BLaER1 treated with 17β-estradiol and CSF1 and Interleukin-3, amounts not matched to agents 10 nM and 100 nM (cell line): ENCODE measurements at regions not wholly inside any gene's neighbourhood (a gene's known extent, or its start where the extent isn't known, plus 50 kb on each side); places are given as distances from the start of the nearest gene placed in this dataset.
A peak's percentile ranks its signal among the peaks of the same experiment; 100 is the strongest.

ENCODE experiments used
- H3K27ac ChIP-seq, 11 experiments: shearing (Covaris generic); formaldehyde crosslinking; 2 replicates each; pipeline ENCODE4 v1.8.1; 2022
- H3K27me3 ChIP-seq, 11 experiments: shearing (Covaris generic); formaldehyde crosslinking; 2 replicates each; pipeline ENCODE4 v1.8.1; 2022
- H3K36me3 ChIP-seq, 11 experiments: shearing (Covaris generic); formaldehyde crosslinking; 2 replicates each; pipeline ENCODE4 v1.8.1; 2022
- H3K4me1 ChIP-seq, 10 experiments: shearing (Covaris generic); formaldehyde crosslinking; 2 replicates each; pipeline ENCODE4 v1.8.1; 2022
- H3K4me2 ChIP-seq, 11 experiments: shearing (Covaris generic); formaldehyde crosslinking; 2 replicates each; pipeline ENCODE4 v1.8.1; 2022
- H3K4me3 ChIP-seq, 10 experiments: shearing (Covaris generic); formaldehyde crosslinking; 2 replicates each; pipeline ENCODE4 v1.8.1; 2022
- H3K9ac ChIP-seq, 11 experiments: shearing (Covaris generic); formaldehyde crosslinking; 2 replicates each; pipeline ENCODE4 v1.8.1; 2022
- H3K9me3 ChIP-seq, 11 experiments: shearing (Covaris generic); formaldehyde crosslinking; replicated peaks in 1 of 11; 2 replicates each; pipeline ENCODE4 v1.8.1; 2022
- H4K20me1 ChIP-seq, 11 experiments: shearing (Covaris generic); formaldehyde crosslinking; 2 replicates each; pipeline ENCODE4 v1.8.1; 2022
- Cebpa-rat ChIP-seq, 11 experiments: shearing (Covaris generic); IDR thresholded peaks; 2 replicates each; pipeline ENCODE4 v1.8.1; 2022

DNA sequence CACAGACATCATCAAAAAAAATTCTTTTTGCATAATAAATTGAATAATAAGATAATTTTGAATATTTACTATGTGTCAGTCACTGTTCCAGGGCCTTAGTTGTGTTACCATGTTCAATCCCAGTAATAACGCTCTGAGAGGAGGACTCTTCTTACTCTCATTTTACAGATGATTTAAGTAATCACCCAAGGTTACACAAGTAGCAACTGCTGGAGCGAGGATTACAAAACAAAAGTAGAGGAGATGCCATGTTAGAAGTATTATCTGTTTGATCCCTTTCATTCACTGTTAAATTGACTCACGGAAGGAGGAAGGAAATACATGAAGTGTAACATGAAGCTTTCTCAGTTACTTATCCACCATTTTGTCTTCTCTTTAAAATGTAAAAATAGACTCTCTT, 412.8 kb downstream of the NFIB start:
- H3K9me3 ChIP-seq = peaks cover 0 to 2% (median under 1%) of the 10 kb centered on the region in 11 experiments; a peak in 5 of 22 replicates
- no peaks in the 10 kb centered on the region for H3K36me3 ChIP-seq
- no peak overlapping the region for H3K27ac ChIP-seq
- H3K9ac ChIP-seq = no peak overlapping the region
- no peak overlapping the region for H3K4me3 ChIP-seq
- H4K20me1 ChIP-seq = no peaks in the 10 kb centered on the region
- no peaks in the 10 kb centered on the region for H3K27me3 ChIP-seq
- peak overlapping the region in 1 of 11 experiments; percentile 7; a peak in 1 of 22 replicates for H3K4me2 ChIP-seq
- TF ChIP-seq Cebpa-rat (IDR thresholded peaks at IDR 0.05) = no peak
- H3K4me1 ChIP-seq = 0 out of 20 replicates have a peak, but pooled peaks cover 0 to 8% (median 0%) of the 10 kb centered on the region in 10 experiments

DNA sequence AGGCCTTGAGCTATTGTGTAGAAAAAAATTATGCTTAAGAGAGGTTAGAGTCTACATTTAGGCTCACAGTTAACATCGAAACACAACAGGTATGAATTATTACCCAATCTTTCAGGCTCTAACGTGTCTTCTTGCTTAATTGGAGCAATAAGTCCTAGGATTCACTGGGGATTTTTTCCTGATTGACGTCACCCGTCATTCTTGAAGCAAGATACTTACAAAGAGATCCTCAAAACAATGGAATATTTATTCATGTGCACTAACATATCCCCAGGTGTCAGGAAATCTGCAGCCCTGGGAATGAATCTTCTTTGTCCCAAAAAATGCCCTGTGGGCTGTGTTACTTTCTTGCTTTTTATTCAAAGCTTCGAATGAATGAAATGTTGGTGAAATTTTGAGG, 413.5 kb downstream of the NFIB start:
- no peaks in the 10 kb centered on the region for H3K9me3 ChIP-seq
- H3K4me1 ChIP-seq = 0 out of 20 replicates have a peak, but pooled peaks cover 0 to 8% (median 0%) of the 10 kb centered on the region in 10 experiments
- no peak overlapping the region for H3K4me2 ChIP-seq
- H3K27me3 ChIP-seq = no peaks in the 10 kb centered on the region
- no peak overlapping the region for H3K27ac ChIP-seq
- H3K36me3 ChIP-seq = no peaks in the 10 kb centered on the region
- H4K20me1 ChIP-seq = no peaks in the 10 kb centered on the region
- TF ChIP-seq Cebpa-rat (IDR thresholded peaks at IDR 0.05) = no peak
- no peak overlapping the region for H3K4me3 ChIP-seq
- H3K9ac ChIP-seq = no peak overlapping the region

DNA sequence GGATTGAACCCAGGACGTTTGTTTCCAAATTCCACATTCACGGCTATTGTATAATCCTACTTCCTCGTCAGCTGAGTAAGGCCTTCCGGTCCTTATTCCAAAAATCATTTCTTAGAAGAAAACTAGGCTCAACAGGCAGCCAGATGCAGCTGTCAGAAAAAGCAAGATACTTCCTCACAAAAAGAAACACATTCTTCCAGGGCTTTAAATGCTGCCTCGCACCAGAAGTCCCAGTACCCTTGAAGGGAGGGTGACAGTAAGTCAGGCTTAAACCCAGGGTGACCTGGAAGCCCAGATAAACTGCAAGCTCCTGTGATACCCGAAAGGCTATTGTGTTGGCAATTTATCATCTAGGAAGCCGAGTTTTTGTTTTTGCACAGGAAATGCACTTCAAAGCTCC, 414.0 kb downstream of the NFIB start:
- H3K4me3 ChIP-seq = no peak overlapping the region
- no peaks in the 10 kb centered on the region for H4K20me1 ChIP-seq
- no peaks in the 10 kb centered on the region for H3K9me3 ChIP-seq
- H3K27me3 ChIP-seq = no peaks in the 10 kb centered on the region
- H3K36me3 ChIP-seq = no peaks in the 10 kb centered on the region
- no peak overlapping the region for H3K9ac ChIP-seq
- H3K27ac ChIP-seq = no peak overlapping the region
- 0 out of 20 replicates have a peak, but pooled peaks cover 0 to 8% (median 0%) of the 10 kb centered on the region in 10 experiments for H3K4me1 ChIP-seq
- no peak overlapping the region for H3K4me2 ChIP-seq
- no peak for TF ChIP-seq Cebpa-rat (IDR thresholded peaks at IDR 0.05)

DNA sequence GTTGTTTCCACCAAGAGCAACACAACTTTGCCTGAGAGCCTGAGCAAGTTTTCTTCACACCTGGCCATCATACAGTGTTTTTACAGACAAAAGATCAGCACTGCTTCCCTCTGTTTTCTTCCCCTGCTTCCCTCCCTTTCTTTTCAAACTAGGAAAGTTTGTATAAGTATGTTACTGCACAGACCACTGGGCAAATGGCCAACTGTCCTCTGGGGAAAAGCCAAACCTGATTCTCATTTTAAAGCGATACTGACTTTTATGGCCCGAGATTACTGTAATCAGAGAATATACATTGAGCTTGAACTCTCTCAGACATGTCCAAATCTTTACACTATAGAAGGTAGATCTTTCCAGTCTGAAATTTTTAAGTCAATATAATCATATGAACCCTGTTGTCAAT, 415.0 kb downstream of the NFIB start:
- no peaks in the 10 kb centered on the region for H4K20me1 ChIP-seq
- TF ChIP-seq Cebpa-rat (IDR thresholded peaks at IDR 0.05) = no peak
- no peaks in the 10 kb centered on the region for H3K36me3 ChIP-seq

DNA sequence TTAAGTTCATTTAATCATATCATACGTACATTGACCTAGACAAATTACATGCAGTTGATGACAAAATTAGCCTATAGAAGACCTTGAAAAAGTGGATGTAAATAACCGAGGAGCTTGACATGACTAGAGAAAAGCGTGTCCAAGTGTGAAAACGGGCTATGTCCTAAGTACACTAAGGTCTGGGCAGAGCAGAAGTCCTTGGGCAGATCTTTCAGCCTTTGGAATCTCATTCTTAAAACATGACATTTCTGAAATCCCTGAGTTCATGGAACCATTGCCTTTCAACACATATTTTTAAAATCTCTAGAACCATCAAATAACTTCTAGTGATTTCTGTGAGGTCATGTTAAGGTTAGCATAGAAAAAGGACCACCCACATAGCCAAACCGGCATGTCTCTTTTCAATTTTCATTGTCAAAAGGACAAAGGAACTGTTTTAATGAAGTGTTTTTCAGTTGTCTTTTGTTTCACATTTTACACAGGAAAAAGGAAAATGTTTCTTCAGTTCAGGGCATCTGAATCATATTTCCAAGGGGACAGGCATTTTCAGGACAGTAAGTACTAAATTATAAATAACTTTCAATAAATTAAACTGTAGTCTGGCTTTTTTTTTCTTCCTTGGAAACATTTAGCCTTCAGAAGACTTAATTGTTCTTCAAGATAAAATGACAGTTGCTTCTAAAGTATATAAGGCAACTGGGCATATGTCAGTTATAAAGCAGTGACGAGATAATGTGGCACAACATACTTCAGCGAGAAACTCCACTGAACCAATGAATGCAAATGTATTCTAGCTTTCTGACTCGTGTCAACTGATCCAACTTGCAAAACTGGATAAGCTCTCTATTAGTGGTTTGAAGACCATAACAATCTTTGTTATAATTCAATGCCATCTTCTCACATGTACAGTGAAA, 416.8 kb downstream of the NFIB start:
- no peaks in the 10 kb centered on the region for H3K27me3 ChIP-seq
- no peak overlapping the region for H3K27ac ChIP-seq
- no peak overlapping the region for H3K4me3 ChIP-seq
- peak overlapping the region in 1 of 11 experiments; percentile 14; a peak in 1 of 22 replicates for H3K4me2 ChIP-seq
- H3K9ac ChIP-seq = no peak overlapping the region
- no peaks in the 10 kb centered on the region for H3K36me3 ChIP-seq
- H4K20me1 ChIP-seq = no peaks in the 10 kb centered on the region
- H3K9me3 ChIP-seq = no peaks in the 10 kb centered on the region
- TF ChIP-seq Cebpa-rat (IDR thresholded peaks at IDR 0.05) = no peak
- 0 out of 20 replicates have a peak, but pooled peaks cover 0 to 8% (median 0%) of the 10 kb centered on the region in 10 experiments for H3K4me1 ChIP-seq

More for the DNA sequence above, 415.0 kb downstream of the NFIB start:
- Histone ChIP-seq H3K9ac (no peak overlapping the region), H3K9me3 (no peaks in the 10 kb centered on the region), H3K4me2 (no peak overlapping the region), H3K27ac (no peak overlapping the region), H3K4me1 (0 out of 20 replicates have a peak, but pooled peaks cover 0 to 8% (median 0%) of the 10 kb centered on the region in 10 experiments), H3K4me3 (no peak overlapping the region), H3K27me3 (no peaks in the 10 kb centered on the region)

DNA sequence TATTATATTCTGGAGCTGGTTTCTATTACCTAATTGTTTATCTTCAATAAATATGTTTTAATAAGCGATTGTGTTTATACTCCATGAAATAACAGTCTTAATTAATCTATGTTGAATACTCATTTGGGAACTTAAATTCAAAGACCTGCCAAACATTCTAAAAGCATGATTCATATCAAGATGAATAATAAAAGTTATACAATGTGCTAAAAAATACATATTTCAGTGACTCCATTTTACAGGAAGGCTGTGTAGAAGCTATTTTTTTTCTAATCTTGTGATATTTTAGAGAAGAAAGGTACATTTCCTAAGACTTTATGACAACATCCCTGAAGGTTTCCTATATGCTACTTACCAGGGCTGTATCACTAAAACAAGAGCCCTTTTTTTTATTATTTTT, 417.9 kb downstream of the NFIB start:
- H3K9me3 ChIP-seq = no peaks in the 10 kb centered on the region
- H3K4me1 ChIP-seq = 0 out of 20 replicates have a peak, but pooled peaks cover 0 to 8% (median 0%) of the 10 kb centered on the region in 10 experiments
- H3K36me3 ChIP-seq = no peaks in the 10 kb centered on the region
- no peak overlapping the region for H3K9ac ChIP-seq
- TF ChIP-seq Cebpa-rat (IDR thresholded peaks at IDR 0.05) = no peak
- H3K27ac ChIP-seq = no peak overlapping the region
- H3K27me3 ChIP-seq = no peaks in the 10 kb centered on the region
- no peak overlapping the region for H3K4me2 ChIP-seq
- H3K4me3 ChIP-seq = no peak overlapping the region
- no peaks in the 10 kb centered on the region for H4K20me1 ChIP-seq

DNA sequence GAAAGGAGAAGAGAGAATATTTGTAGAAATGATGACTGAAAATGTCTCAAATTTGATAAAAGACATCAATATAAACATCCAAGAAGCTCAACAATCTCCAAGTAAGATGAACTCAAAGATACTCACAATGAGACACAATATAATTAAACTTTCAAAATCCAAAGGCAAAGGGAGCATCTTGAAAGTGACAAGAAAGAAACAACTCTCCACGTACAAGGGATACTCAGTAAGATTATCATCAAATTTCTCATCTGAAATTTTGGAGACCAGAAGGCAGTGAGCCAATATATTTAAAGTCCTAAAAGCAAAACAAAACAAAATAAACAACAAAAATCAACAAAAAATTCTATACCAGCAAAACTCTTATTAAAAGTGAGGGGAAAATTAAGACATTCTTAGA, 428.7 kb downstream of the NFIB start:
- no peak for TF ChIP-seq Cebpa-rat (IDR thresholded peaks at IDR 0.05)

DNA sequence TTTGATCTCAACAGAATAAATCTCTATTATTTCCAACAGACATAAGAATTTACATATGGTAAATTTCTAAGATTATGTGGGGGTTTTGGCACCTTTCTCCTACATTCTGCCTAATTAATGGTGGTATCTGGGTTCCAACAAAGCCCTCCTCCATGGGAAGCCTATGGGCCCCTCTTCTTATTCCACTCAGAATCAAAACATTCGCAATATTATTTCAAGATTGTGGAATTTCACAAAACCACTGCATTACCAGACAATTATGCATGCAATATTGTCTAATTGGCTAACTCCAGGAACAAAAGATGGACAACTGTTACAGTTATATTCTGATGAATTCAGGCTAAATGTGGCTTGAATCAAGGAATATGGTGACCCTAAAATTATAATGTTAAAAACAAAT, 434.0 kb downstream of the NFIB start:
- Histone ChIP-seq H3K9ac (no peak overlapping the region), H3K27ac (no peak overlapping the region), H3K9me3 (peaks cover 0 to 17% (median 7%) of the 10 kb centered on the region in 11 experiments; a peak in 10 of 22 replicates), H3K27me3 (no peaks in the 10 kb centered on the region), H4K20me1 (no peaks in the 10 kb centered on the region), H3K36me3 (no peaks in the 10 kb centered on the region), H3K4me3 (no peak overlapping the region), H3K4me1 (no peaks in the 10 kb centered on the region), H3K4me2 (no peak overlapping the region)
- TF ChIP-seq Cebpa-rat (IDR thresholded peaks at IDR 0.05) = no peak

More for the DNA sequence above, 428.7 kb downstream of the NFIB start:
- H3K4me3 ChIP-seq = no peak overlapping the region
- no peak overlapping the region for H3K9ac ChIP-seq
- H3K9me3 ChIP-seq = peaks cover 0 to 27% (median 13%) of the 10 kb centered on the region in 11 experiments; a peak in 19 of 22 replicates
- no peaks in the 10 kb centered on the region for H3K4me1 ChIP-seq
- H3K27me3 ChIP-seq = no peaks in the 10 kb centered on the region
- no peaks in the 10 kb centered on the region for H3K36me3 ChIP-seq
- no peak overlapping the region for H3K4me2 ChIP-seq
- H4K20me1 ChIP-seq = no peaks in the 10 kb centered on the region
- no peak overlapping the region for H3K27ac ChIP-seq

DNA sequence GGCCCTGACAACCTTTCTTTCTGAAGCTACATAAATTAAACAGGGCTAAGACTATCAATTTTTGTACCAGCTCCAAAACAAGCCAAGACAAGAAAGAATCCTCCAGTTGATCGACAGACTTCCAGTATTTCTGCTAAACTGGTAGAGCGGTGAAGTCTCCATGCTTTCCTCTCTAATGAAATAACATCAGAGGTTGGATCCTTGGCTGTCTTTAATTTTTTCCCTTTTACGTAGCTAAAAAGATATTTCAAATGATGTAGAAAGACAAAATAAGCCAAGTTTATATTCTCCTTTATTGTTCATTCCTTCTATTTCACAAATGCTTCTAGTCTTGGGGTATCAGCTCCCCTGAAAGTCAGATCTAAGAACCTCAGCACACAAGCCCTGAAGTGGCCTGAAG, 434.9 kb downstream of the NFIB start:
- H3K9me3 ChIP-seq = peaks cover 5 to 17% (median 7%) of the 10 kb centered on the region in 11 experiments; a peak in 12 of 22 replicates
- H3K9ac ChIP-seq = no peak overlapping the region
- H3K27ac ChIP-seq = no peak overlapping the region
- no peak overlapping the region for H3K4me3 ChIP-seq
- no peaks in the 10 kb centered on the region for H3K36me3 ChIP-seq
- H4K20me1 ChIP-seq = no peaks in the 10 kb centered on the region
- no peak for TF ChIP-seq Cebpa-rat (IDR thresholded peaks at IDR 0.05)
- H3K4me2 ChIP-seq = no peak overlapping the region
- no peaks in the 10 kb centered on the region for H3K4me1 ChIP-seq
- no peaks in the 10 kb centered on the region for H3K27me3 ChIP-seq
